ENCODE measurements at regions not wholly inside any gene's neighbourhood (a gene's known extent, or its start where the extent isn't known, plus 50 kb on each side); places are given as distances from the start of the nearest gene placed in this dataset.

DNA sequence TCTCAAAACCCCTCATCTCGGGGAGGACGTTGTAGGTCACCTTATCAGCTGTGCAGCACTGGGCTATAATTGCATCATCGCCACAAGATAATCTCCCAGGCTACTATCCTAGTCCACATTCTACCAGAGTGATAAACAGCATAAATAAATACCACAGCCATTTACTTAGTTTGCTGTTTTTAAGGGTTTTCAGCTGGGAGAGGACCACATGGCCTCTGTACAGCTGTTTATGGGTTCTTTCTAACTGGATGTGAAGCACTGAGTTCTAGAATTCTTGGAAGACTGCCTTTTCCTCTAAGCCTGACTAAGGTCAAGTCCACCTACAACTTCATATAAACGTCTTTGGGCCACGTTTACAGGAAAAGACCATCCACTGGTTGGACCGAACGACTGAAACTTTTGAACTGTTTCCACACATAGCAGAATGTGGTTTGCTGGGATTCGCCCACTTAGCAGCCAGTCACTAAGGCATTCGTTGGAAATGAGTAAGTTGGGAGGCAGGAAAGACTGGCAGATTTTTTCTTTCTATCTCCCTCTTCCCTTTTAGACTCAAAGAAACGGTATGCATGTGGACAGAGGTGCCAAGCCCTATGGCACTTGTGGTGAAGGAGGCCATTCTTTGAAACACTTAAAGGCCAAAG, 752.5 kb upstream of the SGCG start:
- no peak for DNase-seq (ENCODE audit: low read depth)

GRCh38 chr13:22432690-22433089, 748.1 kb upstream of the SGCG start:
- no peak for DNase-seq (ENCODE audit: low read depth)

GRCh38 chr13:22447132-22447886, 733.5 kb upstream of the SGCG start:
- DNase-seq (ENCODE audit: low read depth) = no peak

GRCh38 chr13:22449251-22449650, 731.5 kb upstream of the SGCG start:
- DNase-seq (ENCODE audit: low read depth) = no peak

DNA sequence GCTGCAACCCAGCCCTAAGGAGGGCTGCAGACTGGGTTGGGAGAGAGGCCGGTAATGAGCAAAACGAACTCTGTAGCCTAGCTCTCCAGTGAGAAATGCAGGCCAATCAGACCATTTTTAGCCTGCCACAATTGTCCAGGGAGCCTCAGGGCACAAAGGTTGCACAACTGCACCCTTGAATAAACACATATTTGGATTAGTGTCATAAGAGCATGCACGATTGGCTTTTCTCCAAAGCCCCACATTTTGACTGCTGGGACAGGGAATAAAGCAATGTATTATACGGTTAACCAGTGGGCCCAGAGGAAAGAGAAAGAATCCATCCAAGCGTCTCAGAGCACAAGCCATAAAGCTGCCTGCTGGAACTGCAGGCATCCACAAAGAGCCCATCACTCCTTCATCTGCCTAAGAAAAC, 729.4 kb upstream of the SGCG start:
- DNase-seq (ENCODE audit: low read depth) = no peak

- DNase-seq (ENCODE audit: low read depth) = no peak
These were observed 726.2 kb upstream of the SGCG start for GRCh38 chr13:22454586-22454985.

DNA sequence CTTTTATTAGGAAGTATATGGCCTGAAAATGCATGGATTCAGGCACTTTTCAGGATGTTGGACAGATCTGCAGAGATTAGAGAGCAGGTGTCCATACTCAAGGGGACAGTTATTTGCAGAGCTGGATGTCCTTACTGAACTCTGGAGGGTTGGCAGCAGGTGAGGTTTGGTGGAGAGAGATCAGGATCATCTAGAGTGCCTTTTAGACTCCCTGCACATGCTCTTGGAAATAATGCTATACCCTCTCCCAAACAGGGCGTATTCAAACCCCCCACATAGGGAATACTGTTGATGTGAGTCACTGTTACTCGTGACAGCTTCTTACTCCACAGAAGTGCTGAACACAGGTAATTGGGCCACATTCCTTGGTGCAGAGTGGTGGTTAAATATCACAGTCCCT, 725.7 kb upstream of the SGCG start:
- no peak for DNase-seq (ENCODE audit: low read depth)

DNA sequence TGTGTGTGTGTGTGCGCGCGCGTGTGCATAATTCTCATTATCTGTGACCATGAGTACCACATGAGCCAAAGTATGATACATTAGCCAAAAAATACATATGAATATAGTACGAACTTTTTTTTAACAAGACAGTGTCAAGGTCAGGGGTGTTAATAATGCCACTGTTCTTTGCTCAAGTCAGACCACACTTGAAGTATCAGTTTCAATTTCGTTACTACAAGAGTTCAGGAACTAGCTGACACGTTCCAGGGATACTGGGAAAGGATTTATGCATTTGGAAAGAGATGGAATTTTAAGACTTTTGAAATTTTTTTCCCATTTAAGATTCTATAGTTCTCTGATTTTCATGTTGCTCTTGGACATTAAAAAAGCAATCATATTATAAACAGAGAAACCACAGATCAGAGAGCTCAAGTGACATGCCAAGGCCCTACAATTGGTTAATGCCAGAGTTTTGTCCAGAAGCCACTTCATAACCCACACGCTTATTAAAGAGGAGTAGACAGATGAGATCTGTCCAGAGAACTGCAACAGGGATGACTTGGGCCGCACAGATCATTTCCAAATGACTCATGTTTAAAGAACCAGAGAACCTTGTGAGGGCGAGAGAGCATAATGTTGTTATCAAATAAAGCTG, 718.8 kb upstream of the SGCG start:
- no peak for DNase-seq (ENCODE audit: low read depth)

GRCh38 chr13:22463089-22463488, 717.7 kb upstream of the SGCG start:
- no peak for DNase-seq (ENCODE audit: low read depth)

DNA sequence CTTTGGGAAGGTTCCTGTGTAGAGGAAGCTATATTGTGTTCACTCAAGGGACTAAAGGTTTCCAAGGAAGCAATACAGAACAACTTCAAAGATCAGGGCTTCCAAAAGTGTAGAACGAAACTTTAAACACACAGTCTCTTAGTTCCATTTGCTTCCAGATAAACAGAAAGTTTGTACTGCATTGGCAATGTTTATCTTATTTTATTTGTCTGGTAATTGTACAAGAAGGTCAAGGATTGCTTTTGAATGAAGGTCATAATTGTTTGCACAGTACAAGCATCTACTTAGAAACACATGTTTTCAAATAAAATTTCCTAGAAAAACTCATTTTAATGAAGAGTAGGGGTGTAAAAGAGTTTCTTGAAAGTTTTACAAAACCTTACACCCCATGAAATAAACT, 712.7 kb upstream of the SGCG start:
- DNase-seq (ENCODE audit: low read depth) = no peak

GRCh38 chr13:22468824-22469223, 712.0 kb upstream of the SGCG start:
- no peak for DNase-seq (ENCODE audit: low read depth)

- DNase-seq (ENCODE audit: low read depth) = no peak
These were observed 711.3 kb upstream of the SGCG start for GRCh38 chr13:22469452-22469851.

DNA sequence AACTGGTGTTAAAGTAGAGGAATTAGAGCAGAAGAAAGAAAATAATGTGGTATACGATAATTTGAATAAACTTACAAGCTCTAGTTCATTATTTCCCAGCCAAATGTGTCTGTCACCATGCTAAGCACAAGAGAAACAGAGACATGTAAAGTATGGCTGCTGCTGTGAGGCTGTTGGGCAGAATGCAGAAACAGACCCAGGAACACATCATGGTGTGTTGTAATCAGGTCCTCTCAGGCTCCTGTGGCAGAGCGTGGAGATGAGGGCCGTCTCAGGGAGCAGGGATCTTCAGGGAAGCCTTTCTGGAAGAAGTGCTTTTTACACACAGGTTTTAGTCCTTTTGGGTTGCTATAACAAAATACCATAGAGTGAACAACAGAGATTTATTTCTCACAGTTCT, 710.7 kb upstream of the SGCG start:
- no peak for DNase-seq (ENCODE audit: low read depth)

GRCh38 chr13:22482496-22483000, 698.2 kb upstream of the SGCG start:
- no peak for DNase-seq (ENCODE audit: low read depth)

- no peak for DNase-seq (ENCODE audit: low read depth)
These were observed 697.5 kb upstream of the SGCG start for GRCh38 chr13:22483276-22483675.

- DNase-seq (ENCODE audit: low read depth) = no peak
These were observed 694.3 kb upstream of the SGCG start for GRCh38 chr13:22486490-22486889.

- DNase-seq (ENCODE audit: low read depth) = no peak
These were observed 692.8 kb upstream of the SGCG start for GRCh38 chr13:22487932-22488331.

GRCh38 chr13:22489771-22490170, 691.0 kb upstream of the SGCG start:
- no peak for DNase-seq (ENCODE audit: low read depth)

GRCh38 chr13:22495819-22496218, 685.0 kb upstream of the SGCG start:
- DNase-seq (ENCODE audit: low read depth) = no peak

DNA sequence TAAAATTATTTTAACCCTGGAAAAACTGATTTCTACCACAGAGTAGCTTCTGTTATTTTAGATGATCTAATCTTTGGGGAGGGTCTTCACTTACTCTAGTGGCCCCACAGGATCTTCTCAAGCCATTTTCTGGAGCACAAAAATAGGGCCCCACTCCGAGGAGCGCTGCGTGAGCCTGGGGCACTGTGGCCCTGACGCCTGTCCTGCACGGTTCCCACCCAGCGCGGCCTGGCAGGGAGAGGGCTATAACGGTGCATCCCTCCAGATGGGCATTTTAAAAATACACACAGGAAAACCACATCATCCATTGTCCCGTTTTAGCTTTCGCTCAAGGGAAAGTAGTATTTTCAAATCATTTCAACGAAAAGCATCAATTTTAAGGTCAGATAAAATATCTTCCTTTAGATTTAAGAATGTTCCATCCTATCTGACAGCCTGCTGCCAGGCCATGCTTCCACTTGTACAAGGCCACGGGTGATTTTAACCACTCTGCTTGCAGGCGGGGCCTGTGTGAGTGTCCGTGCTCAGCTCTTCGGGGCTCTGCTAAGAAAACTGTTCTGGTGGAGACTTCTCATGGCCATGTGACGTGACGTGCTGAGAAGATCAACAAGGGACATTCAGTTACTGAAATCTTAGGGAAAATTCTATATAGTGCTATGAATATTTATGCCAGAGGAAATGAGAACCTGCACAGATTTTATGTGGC, 683.8 kb upstream of the SGCG start:
- DNase-seq (ENCODE audit: low read depth) = no peak

DNA sequence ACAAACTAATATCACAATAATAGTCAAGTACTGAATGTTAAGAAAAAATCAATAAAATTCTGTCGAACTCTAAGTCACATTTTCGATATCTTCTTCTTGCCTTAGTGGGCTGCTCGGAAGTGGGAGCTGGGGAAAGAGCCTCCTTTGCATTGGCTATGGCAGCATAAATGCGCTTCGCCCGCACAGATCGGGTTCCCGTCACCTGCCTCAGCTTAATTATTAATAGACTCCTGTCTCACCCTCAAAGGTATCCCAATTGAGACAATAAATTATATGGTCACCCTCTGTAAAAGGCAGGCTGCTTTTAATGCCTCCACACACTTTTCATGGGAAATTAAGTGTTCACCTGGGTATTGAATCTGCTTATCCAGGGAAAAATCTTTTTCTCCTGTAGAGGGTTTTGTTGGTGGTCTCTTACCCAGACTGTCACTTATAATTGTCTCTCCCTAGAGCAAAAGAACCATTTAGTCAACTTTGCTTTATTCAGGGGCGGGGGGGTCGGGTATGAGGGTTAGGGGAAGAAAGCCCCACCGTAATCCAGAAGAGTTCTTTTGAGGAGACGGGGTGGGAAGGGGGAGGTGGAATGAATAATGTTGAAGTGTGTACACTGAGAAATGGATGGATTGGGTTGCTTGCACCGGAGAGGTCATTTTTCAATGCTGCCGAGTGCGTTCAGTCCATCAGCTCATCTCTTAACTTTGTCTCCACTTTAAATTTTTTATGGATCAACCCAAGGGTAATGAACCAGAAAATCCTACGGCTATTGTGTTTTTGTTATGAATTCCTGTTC, 682.6 kb upstream of the SGCG start:
- DNase-seq (ENCODE audit: low read depth) = no peak

- DNase-seq (ENCODE audit: low read depth) = no peak
These were observed 680.9 kb upstream of the SGCG start for GRCh38 chr13:22499919-22500318.

All from GM04503 (cell line).